Activated CD4-positive, CD25-positive, alpha-beta regulatory T cell treated with anti-CD3 and anti-CD28 coated beads, Interleukin-2, amount 50 U/mL, for 72 hours (primary cell): ENCODE measurements at regions not wholly inside any gene's neighbourhood (a gene's known extent, or its start where the extent isn't known, plus 50 kb on each side); places are given as distances from the start of the nearest gene placed in this dataset.
"Not testable (repeated sequence)": the region's sequence is repeated elsewhere in the genome, so short reads cannot be mapped to it uniquely, and the experiment has no call there.

ENCODE experiments used
- DNase-seq: peaks from one replicate; pipeline ENCODE4 v3.0.0; 2021

- DNase-seq = no peak
Observed at GRCh38 chr5:6273090-6273735, 105.1 kb downstream of the MED10 start.

- no peak for DNase-seq
Observed at GRCh38 chr5:6269925-6270324, 108.4 kb downstream of the MED10 start.

DNA sequence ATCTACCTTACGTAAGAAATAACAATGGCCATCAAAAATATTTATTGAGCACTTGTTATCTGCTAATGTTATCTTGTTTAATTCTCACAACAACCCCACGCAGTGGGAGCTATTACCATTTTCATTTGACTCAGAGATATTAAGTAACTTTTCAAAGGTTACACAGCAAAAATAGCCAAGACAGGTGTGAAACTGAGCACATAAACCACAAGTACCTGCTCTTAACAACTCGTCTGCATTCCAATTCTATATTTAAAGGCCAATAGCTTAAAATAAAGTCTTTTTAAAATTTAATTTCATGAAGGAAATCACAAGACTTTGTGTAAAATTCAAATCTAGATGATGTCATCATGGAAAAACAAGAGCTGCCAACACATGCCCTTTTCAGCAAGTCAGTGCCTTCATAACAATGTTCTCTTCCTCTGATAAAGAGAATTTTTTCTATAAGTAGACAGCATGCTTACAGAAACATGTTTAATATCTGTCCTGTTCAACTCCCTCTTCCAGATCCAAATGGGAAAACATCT, 111.6 kb downstream of the MED10 start:
- no peak for DNase-seq

GRCh38 chr5:6264394-6264793, 114.0 kb downstream of the MED10 start:
- no peak for DNase-seq

- no peak for DNase-seq
Observed at GRCh38 chr5:6262651-6263363, 115.5 kb downstream of the MED10 start.

GRCh38 chr5:6261668-6262067, 116.7 kb downstream of the MED10 start:
- no peak for DNase-seq

- no peak for DNase-seq
Observed at GRCh38 chr5:6261256-6261655, 117.1 kb downstream of the MED10 start.

DNA sequence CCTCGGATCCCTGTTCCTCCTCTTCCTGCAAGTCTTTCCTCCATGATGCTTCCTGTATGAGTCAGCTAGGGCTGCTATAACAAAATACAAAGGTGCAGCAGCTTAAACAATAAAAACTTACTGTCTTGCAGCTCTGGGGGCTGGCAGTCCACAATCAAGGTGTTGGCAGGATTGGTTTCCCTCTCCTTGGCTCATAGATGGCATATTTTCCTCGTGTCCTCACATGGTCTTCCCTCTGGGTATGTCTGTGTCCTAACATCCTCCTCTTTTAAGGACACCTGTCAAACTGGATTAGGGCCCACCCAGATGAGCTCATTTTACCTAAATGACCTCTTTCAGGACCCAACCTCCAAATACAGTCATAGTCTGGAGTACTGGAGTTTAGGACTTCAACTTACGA, 117.5 kb downstream of the MED10 start:
- DNase-seq = no peak

GRCh38 chr5:6256901-6257300, 121.4 kb downstream of the MED10 start:
- no peak for DNase-seq

- DNase-seq = no peak
Observed at GRCh38 chr5:6255956-6256355, 122.4 kb downstream of the MED10 start.

GRCh38 chr5:6253846-6254245, 124.5 kb downstream of the MED10 start:
- DNase-seq = no peak

DNA sequence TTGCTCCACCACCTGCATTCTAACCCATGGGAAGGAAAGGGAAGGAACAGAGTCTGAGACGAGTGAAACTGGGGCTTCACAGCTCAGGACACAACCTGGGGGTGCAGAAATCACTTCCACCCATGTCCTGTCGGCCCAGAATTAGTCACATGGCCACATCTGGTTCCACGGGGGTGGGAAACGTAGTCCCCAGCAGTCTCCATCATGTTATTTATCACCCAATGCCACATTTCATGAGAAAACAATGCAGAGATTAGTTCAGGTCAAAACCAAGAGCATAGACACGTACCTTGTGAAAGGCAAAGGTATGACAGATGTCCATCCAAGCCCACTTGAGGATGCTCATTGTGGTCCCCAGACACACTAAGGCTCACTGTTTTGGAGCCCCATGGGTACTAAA, 125.1 kb downstream of the MED10 start:
- DNase-seq = no peak

DNA sequence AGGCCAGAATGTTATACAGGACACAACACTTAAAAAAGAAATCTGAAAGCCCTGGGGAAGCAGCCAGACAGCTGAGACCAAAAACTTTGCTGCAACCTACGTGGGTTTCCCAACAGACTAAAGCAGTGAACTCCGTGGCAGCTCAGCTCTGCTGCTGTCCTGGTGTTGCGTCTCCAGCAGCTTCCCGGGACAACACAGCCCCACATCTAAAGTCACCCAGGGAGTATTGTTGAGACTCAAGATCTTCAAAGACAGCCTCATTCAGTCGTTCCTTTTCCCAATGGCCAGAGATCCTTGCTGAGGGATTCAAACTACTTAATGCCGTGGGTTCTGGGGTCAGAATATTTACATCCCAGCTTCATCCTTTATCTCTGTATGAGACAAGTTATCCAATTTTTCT, 125.8 kb downstream of the MED10 start:
- DNase-seq = no peak

DNA sequence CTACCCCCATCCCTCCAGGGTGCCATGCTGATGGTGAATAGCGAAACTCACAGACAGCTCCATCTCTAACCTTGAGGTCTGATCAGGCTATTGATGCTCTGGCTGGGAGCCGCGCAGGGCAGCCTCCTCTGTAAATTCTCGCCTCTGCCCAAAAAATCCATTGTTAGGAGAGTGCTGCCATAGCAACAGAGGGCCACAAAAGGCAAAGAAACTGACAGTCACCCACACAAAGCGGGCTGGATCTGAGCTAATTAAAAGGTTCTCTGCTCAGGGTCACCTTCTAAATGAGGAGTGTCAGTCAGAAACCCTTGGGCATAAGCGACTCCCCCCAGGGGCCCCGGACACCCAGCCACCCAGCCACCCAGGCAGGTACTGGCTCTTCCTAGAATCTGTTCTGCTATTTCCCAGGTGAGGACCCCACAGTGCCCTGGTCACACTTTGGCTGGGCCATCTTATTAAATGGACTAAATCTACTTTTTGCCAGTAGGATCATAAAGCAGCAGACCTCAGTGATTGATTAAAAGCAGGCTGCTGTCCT, 126.7 kb downstream of the MED10 start:
- no peak for DNase-seq

- no peak for DNase-seq
Observed at GRCh38 chr5:6250121-6250520, 128.2 kb downstream of the MED10 start.

DNA sequence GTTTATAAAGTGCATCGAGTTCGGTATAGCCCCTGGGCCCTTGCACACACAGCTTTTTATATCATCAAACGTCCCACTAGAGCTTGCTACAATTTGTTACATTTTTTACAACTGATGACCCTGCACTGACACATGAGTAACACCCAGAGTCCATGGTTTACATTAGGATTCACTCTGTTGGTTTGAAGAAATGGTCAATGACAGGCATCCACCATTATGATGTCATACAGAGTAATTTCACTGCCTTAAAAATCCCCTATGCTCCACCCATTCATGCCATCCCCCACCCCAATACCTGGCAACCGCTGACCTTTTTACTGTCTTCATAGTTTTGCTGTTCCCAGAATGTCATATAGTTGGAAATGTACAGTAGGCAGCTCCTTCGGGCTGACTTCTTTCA, 130.2 kb downstream of the MED10 start:
- DNase-seq = no peak

GRCh38 chr5:6246820-6247437, 131.4 kb downstream of the MED10 start:
- DNase-seq = no peak

DNA sequence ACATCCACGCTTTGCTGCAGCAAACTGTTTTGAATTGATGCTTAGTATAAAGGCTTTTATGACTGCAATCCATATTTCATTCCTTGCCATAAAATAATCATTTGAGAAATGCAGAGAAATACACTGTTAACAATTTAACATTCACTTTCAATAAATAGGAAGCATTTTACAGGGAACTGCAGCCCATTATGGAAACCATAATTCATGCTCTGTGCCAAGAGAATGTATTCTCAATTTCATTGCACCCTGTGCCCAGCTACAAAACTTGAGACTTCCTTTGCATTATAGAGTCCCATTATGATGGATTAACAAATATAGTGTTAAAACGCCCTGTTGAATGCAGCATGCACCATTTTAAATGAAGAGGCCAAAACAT, 134.0 kb downstream of the MED10 start:
- DNase-seq = no peak

- no peak for DNase-seq
Observed at GRCh38 chr5:6243706-6244338, 134.5 kb downstream of the MED10 start.

DNA sequence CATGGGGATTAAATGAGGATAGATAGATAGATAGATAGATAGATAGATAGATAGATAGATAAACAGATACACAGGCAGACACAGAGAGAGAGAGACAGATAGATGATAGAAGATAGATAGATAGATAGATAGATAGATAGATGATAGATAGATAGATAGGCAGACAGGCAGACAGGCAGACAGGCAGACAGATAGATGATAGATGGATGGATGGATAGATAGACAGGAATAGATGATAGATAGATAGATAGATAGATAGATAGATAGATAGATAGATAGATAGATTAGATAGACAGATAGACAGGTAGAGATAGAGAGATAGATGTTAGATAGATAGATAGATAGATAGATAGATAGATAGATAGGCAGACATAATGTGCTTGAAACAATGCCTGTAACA, 137.3 kb downstream of the MED10 start:
- not testable (repeated sequence) for DNase-seq

- DNase-seq = no peak
Observed at GRCh38 chr5:6236858-6237481, 141.4 kb downstream of the MED10 start.

DNA sequence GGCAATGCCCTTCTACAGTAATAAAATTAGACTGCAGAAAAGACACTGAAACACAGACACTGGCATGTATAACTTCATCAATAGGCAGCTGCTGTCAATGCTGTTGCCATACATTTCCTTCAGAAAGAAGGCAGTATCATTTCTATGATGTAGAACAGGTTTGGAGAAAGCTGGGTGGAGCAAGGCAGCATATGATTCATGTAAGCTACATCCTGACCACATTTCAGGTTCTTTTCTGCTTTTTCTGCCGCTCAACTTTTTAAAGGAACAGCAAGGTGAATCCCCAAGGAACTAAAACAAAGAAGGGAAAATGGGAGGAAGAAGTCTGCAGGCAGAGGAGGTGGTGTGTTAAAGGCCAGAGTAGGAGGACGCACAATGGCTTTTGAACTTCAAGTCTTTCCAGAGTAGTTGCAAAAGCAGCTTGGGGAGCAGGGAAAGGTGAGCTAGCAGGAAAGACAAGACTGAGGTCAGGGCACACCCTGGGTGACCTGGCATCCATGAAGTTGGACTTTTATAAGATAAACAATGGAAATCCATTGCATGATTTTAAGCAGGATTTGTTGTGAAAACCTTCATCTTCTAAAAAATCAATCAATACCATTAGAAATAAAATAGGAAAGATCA, 142.1 kb downstream of the MED10 start:
- no peak for DNase-seq

GRCh38 chr5:6235726-6236125, 142.6 kb downstream of the MED10 start:
- no peak for DNase-seq
